CD4-positive, alpha-beta T cell treated with Interleukin-1 beta for 1 hour (primary cell): ENCODE measurements at regions not wholly inside any gene's neighbourhood (a gene's known extent, or its start where the extent isn't known, plus 50 kb on each side); places are given as distances from the start of the nearest gene placed in this dataset.
"Not testable (repeated sequence)": the region's sequence is repeated elsewhere in the genome, so short reads cannot be mapped to it uniquely, and the experiment has no call there.

ENCODE experiments used
- DNase-seq, 2 donors: peaks; one replicate each; pipeline ENCODE4 v3.0.0-alpha.2; 2020 to 2022

DNA sequence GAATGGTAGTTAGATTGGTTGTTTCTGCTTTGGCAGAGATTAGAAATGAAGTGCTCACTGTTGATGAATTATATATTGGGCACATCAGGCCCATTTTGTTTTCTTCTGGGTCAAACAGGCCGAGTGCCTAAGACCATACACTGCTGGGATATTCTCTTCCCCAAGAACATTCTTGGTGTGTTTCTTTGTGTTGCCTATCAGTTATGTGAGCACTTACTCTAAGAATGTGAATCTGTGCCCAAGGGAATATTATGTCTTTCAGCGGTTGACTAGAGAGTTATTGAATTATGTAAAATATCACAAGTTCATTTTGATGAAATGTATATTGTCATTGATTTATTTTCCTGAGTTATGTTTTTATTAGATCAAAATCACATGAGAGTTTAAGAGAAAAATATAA lies 255.5 kb upstream of the SMIM30 start:
- DNase-seq = no peak

DNA sequence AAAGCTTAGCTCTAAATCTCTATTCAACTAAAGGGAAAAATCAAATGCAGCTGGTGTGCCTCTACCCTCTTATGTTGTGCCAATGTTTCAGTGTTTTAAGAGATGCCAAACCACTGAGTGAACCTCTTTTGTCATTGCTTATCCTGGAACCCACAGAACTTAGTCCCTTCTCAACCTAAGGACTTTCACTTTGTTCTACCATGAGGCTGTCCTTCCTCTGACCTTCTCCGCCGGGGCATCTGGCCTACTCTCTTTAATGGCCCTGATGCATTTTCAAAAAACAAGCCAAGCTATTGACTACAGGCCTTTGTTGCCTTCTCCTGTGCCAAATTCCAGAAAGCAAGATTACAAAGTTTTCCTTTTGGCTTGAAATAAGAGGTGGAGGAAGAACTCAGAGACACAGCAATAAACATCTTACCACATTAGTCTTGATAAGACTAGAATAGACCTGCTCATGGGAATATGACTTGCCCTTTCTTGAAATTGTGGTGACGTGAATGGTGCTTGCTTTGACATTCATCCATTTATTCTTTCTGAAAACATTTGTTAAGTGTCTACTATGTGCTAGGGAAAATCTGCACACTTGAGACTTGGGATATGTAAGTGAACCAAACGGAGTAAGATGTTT lies 253.2 kb upstream of the SMIM30 start:
- no peak for DNase-seq

DNA sequence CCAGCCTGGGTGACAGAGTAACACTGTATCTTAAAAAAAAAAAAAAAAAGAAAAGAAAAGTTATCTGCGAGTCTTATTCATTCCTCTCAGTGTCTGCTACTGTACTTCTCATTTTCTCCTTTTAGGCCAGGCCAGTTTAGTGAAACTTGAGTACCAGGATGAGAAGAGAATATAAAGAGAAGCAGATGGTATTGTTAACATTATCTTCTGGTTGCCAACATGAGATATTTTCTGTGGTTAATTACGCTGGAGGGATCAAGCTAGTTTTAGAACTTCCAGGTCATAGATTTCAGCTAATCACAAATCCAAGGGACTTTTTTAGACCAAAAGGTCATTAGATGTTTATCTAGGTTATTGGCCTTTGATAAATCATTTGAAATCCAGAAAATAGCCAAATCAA lies 252.6 kb upstream of the SMIM30 start:
- no peak for DNase-seq

DNA sequence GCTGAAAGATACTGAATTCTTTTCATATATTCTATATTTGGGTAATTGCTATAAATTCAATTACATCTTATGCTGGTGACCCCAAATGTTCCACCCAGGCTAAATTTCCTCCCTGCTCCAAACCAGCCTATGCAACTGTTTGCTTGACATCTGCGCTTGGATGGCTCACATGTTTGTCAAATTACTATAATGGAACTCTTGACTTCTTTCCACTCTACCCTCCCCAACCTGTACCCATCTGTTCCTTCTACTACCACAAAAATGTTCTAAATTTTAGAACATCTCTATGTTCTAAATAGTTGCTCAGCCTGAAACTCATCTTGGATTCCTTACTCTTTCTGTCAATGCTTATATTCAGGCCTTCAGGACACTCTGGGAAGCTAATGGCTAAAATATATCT lies 249.9 kb upstream of the SMIM30 start:
- DNase-seq = no peak

DNA sequence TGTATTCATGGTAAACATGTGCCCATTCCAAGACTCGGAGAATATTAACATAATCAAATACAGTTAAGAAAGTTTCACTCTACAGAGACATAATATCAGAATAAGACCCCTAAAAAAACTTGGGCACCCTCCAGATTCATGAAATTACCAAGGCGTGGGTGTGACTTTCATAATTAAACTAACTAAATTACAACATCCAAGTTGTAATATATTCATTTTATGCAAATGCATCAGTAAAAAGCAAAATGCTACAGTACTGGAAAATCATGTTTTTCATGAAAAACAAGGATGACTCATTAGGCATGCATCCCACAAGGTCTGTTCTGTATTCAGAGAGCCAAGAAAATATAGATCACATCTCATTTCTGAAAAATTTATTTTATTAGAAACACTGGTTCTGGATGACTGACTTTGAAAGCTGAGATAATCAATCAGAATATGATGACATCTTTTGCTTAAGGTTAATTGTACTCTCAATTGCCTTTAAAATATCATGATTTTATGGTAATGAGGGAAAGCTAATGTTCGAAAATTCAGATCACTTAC lies 248.8 kb upstream of the SMIM30 start:
- no peak for DNase-seq

DNA sequence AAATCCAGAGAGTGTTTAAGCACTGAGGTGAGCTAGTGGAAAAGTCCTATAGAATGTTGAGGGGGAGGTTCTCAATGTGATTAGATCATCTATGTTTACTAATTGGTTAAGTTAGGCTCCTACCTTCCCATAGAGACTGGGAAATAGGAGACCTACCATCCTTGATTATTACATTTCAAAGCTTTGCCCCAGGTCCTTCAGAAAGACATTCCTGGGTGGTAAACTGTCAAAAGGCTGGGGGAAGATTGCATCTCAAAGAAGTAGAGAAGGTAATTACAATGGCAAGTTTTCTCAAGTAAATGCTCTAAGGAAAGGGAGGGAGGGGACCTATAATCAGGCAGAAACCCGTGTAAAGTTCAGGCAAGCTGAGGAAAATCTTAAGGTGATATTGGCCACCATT lies 247.8 kb upstream of the SMIM30 start:
- no peak for DNase-seq

DNA sequence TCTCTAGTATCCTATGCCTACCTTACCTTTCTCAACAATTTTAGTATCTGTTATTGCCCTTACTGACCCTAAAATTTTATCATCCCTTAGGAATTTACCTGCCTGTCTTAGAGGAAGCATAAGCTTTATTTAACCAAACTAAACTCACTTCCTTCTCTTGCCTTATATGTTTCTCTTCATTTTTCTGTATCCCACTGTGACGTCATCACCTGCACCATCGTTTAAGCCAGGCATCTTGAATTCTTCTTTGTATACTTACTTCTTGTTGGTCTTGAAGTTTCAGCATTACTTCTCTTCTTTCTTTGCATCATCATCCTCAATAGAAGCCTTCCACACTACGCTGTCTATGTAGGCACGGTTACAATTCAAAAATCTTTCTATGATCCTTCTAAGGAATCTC lies 231.0 kb upstream of the SMIM30 start:
- no peak for DNase-seq

DNA sequence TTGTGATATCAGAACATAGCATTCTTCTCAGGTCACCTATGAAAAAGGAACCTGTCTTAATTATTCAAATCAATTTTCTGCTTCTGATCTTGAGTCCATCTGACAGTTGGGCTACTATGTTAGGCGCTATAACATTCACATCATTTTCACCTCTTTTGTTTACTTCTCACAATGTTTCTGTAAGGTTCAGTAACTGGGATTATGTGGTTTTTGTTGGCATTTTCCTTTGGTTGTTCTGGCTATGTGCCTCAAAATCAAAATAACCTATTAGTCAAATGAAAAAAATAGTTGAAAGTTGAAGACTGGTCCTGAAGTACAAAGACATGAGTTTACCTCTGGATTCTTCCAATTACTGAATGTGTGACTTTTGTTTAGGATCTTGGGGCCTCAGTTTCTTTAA lies 221.3 kb upstream of the SMIM30 start:
- DNase-seq = no peak

DNA sequence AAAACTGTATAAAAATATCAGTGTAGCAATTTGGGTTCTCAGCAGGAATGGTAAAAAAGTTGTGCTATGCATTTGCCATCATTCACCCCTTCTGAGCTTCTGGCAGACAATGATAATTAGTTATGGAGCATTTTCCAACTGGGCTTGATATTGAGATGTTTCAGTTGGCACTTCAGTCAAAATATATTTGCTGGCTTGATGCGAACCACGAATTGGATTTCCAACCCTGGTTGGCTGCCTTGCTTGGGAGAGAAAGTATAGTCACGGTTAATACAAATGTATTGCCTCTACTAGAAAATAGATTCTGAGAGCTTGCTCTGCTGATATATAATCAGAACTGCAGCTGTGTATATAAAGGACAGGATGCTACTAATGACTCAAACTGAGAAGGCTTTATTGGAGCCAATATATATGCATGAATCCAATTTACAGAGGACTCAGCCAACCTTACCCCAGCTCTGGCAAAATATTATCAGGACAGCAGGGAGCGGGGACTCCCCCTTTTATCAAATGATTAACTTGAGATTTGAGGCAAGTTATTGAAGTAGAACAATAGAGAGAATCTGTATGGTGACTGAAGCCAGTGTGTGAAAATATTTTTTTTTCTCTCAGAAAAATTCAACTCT lies 219.8 kb upstream of the SMIM30 start:
- no peak for DNase-seq

DNA sequence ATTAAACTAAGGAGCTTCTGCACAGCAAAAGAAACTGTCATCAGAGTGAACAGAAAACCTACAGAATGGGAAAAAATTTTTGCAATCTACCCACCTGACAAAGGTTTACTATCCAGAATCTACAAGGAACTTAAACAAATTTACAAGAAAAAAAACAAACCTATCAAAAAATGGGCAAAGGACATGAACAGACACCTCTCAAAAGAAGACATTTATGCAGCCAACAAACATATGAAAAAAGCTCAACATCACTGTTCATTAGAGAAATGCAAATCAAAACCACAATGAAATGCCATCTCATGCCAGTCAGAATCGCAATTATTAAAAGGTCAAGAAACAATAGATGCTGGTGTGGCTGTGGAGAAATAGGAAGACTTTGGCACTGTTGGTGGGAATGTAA lies 218.5 kb upstream of the SMIM30 start:
- DNase-seq = not testable (repeated sequence)

DNA sequence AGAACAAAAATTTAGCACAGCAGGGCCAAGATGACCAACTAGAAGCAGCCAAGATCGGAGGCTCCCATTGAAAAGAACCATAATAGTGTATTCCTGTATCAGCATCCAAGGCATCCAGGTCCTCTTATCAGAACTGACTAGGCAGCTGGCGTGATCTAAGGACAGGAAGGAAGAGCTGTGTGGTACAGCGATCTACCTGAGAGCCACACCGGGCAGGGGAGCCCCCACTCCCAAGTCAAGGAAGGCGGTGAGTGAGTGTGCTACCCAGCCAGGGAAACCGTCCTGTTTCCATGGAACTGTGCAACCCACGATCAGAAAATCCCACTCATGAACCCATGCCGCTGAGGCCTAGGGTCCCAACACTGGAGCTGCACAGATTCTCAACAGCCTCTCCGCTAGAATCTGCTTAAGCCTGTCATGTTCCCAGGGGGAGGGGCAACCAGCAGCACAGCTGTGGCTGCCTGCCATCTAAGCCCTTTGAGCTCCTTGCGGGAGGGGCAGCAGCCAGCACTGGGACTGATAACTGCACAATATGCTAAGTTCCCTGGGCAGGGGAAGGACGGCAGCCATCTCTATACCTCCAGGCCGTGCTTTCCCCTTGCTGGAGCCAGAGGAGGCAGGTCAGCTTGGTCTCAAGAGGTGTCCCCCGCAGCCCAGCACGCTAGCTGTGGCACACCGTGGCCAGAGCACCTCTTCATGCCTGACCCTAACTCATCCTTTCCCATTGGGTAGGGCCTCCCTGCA lies 213.0 kb upstream of the SMIM30 start:
- no peak for DNase-seq

DNA sequence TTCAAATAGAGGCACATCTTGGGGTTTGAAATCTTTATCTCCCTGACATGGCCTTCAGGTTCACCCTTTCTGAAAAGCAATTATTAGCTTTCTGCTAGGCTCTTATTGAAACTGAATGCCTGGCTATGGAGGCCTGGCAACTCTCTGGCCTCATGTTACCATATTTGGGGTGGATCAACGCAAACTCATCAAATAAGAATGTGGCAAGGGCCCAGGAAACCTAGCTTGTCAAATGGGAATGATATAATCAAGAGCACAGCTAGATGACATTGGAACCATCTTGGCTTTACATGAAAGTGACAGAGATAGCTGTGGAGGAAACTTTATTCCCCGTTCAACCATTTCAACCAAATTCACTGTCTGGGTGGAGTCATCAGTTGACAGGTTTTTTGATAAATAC lies 202.8 kb upstream of the SMIM30 start:
- DNase-seq = no peak

DNA sequence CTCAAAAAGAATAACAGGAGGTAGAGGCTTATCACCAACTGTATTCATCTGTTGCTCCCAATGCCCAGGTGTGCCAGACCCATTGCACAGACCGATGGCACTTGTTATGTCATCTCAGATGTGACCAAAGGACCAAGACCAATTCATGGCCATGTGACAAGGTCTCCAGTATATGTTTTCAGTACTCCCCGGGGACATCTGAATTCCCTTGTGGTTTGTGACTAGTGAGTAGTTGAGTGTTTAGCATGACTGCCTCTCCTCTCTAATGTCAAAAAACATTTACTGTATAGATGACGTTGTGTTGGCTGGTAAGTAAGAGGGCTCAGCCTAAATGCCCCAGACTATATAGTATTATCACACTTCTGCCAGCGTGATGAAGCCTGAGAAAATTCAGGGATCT lies 202.1 kb upstream of the SMIM30 start:
- no peak for DNase-seq

DNA sequence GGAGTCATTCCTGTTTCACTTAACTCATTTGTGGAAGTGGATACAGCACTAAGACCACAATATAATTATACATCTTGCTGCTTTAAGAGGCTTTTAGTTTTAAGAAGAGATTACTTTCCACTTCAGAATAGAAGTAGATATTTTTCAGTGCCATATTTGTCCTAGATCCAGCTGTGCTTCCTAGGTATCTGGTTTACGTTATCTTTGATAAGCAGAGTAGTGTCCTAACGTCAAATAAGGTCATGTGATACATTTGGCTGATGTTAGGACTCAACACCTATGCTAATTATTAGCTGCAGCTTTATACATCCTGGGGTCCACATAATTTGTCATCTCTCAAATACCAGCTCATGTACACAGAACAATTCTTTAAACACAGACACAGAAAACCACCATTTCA lies 196.2 kb upstream of the SMIM30 start:
- DNase-seq = no peak

DNA sequence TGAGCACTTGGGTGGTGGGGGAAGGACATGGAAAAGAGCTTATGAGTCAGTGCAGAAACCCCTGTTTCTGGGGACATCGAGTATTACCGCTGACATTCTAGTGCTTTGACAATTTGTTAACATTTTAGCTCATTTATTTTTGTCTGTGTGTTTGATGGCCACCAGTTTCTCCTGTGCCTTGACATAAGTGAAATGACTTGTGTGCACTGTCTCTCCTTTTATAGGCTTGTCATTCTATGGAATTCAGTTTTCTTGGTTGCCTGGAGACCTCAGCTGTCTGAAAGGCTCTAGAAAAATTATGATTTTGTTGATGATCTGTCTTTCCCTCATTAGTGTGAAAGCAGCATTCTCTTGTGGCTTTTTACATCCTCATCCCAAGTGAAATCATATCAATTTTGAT lies 190.0 kb upstream of the SMIM30 start:
- DNase-seq = no peak

DNA sequence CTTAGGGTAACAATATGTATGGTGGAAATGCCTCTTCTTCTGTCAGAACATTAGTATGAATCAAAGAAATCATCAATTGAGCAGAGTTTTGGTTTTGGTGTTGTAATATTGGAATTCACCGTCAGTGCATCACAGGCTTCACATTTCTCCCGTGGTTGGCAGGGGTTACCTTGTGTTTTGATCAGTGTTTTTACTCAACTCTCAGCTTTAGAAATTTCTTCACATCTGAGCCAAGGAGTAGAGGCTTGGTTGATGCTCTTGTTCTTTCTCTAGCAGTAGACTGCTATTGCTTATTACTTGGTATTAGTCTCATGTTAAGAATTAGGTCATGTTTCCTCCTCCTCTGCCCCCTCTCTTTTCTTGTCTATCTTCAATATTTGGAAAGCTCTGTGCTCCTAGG lies 188.8 kb upstream of the SMIM30 start:
- no peak for DNase-seq

DNA sequence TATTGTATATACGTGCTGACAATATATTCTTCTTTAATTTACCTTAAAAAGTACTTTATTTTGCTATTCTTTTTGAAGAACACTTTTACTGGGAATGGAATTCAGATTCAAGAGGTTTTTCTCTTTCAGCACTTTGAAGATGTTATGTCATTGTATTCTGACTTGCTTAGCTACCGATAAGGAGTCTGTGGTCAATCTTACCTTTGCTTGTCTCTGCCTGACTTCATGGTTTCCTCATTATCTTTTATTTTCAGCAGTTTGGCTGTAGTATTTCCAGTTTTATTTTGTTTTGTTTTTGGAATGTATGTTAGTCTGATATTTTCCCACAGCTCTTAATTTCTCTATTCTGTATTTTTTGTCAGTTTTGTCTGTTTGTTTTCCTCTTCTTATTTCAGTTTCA lies 187.9 kb upstream of the SMIM30 start:
- no peak for DNase-seq

DNA sequence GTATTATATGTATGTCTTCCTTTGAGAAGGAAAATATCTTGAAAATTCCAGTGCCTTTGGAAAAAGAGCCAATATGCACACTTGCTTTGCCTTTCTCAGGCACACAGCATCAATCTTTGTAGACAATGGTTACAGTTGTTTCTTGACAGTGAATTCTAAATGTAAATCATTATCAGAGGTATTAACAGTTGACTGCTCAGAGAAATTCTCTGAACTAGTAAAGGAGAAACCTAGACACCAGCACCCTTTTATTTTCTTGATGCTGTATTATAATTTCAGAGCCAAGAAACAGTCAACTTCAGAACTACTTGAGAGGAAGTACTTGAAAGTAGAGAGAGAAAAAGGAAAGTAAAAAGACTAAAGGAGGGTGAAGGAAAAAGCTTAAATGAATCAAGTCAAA lies 185.8 kb upstream of the SMIM30 start:
- no peak for DNase-seq

DNA sequence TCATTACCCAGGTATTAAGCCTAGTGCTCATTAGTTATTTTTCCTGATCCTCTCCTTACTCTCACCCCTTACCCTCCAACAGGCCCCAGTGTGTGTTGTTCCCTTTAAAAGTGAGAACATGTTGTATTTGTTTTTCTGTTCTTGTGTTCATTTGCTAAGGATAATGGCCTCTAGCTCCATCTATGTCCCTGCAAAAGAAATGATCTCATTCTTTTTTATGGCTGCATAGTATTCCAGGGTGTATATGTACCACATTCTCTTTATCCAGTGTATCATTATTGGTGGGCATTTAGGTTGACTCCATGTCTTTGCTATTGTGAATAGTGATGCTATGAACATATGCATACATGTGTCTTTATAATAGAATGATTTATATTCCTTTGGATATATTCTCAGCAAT lies 185.0 kb upstream of the SMIM30 start:
- DNase-seq = not testable (repeated sequence)

DNA sequence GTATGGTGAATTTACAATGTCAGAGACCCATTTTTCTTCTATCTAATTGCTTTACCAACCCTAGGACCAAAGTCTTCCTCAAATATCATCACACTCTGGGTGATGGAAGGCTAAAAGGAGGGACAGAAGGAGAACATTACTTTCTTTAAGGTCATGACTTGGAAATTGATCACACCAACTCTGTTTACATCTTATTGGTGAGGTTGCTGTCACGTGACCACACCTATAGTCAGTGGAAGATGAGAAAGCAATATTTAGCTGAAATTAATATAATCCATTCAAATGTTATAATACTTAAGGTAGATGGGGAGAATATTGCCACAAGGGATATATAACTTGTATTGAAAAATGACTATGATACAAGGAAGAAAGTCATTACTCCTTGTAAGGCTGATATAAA lies 183.6 kb upstream of the SMIM30 start:
- no peak for DNase-seq

DNA sequence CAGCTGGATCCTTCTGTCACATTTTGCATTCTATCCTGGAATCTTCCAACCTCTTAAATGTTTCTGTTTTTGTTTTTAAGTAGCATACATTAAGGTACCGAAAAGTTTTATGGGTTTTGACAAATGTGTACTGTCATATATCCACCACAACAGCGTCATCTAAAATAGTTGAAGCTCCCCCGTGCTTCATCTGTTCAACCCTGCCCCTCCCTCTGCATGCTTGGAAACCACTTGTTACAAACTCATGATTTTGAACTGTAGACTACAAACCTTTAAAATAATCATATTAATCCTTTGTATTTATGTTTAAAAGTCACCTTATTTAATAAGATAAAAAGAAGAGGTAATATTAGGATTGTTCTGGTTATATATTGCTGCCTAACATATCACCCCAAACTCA lies 182.8 kb upstream of the SMIM30 start:
- no peak for DNase-seq

DNA sequence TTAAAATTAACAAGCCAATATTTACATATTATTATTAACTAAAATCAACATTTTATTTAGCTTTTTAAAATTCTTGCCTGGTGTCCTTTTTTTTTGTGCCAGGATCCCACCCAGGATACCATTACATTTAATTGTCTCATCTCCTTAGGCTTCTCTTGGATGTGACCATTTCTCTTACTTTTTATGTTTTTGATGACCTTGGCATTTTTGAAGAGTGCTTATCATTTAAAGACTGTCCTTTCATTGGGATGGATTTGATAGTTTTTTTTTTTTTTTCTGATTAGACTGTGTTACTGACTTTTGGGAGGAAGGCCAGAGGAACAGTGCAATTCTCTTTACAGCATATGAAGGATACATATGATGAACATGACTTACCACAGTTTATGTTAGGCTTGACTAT lies 181.4 kb upstream of the SMIM30 start:
- no peak for DNase-seq

DNA sequence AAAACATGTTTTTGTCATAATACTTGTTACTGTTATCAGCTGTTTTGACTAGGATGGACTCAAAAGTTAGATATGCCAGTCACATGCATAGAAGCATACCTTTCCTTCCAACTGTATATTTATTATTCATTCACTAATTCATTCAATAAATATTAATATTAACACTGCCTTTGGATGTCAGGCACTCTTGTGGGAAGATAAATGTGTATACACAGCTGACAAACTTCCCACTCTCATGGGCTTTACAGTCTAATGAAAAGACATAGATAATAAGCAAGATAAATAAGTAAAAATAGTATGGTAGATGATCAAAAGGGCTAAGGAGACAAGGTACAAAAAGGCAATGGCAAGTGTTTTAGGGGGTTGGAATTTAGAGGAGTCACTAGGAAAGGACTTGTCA lies 180.1 kb upstream of the SMIM30 start:
- DNase-seq = no peak

DNA sequence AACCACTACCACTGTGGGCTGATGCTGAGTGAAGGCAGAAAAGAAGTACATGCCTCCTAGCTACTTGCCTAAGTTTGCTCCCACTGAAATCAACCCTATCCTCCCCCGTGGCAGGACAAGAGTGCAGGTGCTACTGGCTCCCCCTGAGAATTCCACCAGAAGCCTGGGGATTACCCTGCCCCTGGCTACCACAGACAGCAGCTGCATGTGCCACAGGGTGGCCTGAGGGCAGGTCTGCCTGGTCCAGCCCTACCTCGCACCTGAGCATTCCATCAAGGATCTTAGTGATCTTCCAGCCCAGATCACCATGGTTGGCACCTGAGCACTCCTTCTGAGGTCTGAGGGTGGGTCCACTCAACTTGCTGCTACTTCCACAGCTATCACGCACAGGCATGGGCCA lies 176.4 kb upstream of the SMIM30 start:
- DNase-seq = no peak
